Mesendoderm (in vitro differentiated cells): ENCODE measurements at regions not wholly inside any gene's neighbourhood (a gene's known extent, or its start where the extent isn't known, plus 50 kb on each side); places are given as distances from the start of the nearest gene placed in this dataset.
"Not testable (repeated sequence)": the region's sequence is repeated elsewhere in the genome, so short reads cannot be mapped to it uniquely, and the experiment has no call there.

Experiments
- DNase-seq: peaks from one replicate; pipeline ENCODE4 v3.0.0; 2013
- H2AK5ac ChIP-seq: 2 replicates; pipeline ENCODE4 v1.6.1; 2013; ENCODE audit warnings: low read length, inconsistent platforms
- H2BK120ac ChIP-seq: 2 replicates; pipeline ENCODE4 v1.6.1; 2013; ENCODE audit warnings: low read depth, mild to moderate bottlenecking, low read length, moderate library complexity, mixed read lengths
- H2BK15ac ChIP-seq: replicated peaks from 2 replicates; pipeline ENCODE4 v1.6.1; 2013; ENCODE audit warnings: low read depth, mild to moderate bottlenecking, moderate library complexity
- H2BK5ac ChIP-seq: 2 replicates; pipeline ENCODE4 v1.6.1; 2013; ENCODE audit warnings: low read length, inconsistent platforms
- H3K18ac ChIP-seq: 2 replicates; pipeline ENCODE4 v1.6.1; 2013; ENCODE audit warnings: mild to moderate bottlenecking, low read length, mixed read lengths
- H3K23ac ChIP-seq: one replicate; pipeline ENCODE4 v1.6.1; 2013; ENCODE audit warnings: low read length
- H3K27ac ChIP-seq: 2 replicates; pipeline ENCODE4 v1.5.1; 2013; ENCODE audit warnings: low read depth, mild to moderate bottlenecking, inconsistent platforms, low read length, moderate library complexity
- H3K27me3 ChIP-seq: 2 replicates; pipeline ENCODE4 v1.6.1; 2013; ENCODE audit warnings: low read length, control low read depth, mild to moderate bottlenecking, inconsistent platforms; ENCODE audit not compliant: insufficient read depth, poor library complexity
- H3K36me3 ChIP-seq: 2 replicates; pipeline ENCODE4 v1.6.1; 2013; ENCODE audit warnings: low read length, inconsistent platforms; ENCODE audit not compliant: control insufficient read depth, insufficient read depth
- H3K4ac ChIP-seq: one replicate; pipeline ENCODE4 v1.6.1; 2013; ENCODE audit warnings: low read depth, mild to moderate bottlenecking, low read length, moderate library complexity
- H3K4me1 ChIP-seq: 2 replicates; pipeline ENCODE4 v1.6.1; 2013; ENCODE audit warnings: low read depth, low read length, inconsistent platforms; ENCODE audit not compliant: control insufficient read depth
- H3K4me2 ChIP-seq: 2 replicates; pipeline ENCODE4 v1.6.1; 2013; ENCODE audit warnings: low read length
- H3K4me3 ChIP-seq: 2 replicates; pipeline ENCODE4 v1.5.1; 2013; ENCODE audit warnings: mild to moderate bottlenecking, low read length
- H3K56ac ChIP-seq: one replicate; pipeline ENCODE4 v1.6.1; 2013; ENCODE audit warnings: low read length
- H3K79me1 ChIP-seq: 2 replicates; pipeline ENCODE4 v1.6.1; 2013; ENCODE audit warnings: low read length, inconsistent platforms
- H3K79me2 ChIP-seq: 2 replicates; pipeline ENCODE4 v1.6.1; 2013; ENCODE audit warnings: mild to moderate bottlenecking, low read length; ENCODE audit not compliant: control insufficient read depth, insufficient read depth
- H3K9ac ChIP-seq: 2 replicates; pipeline ENCODE4 v1.6.1; 2013; ENCODE audit warnings: low read length, inconsistent platforms
- H4K5ac ChIP-seq: one replicate; pipeline ENCODE4 v1.6.1; 2013; ENCODE audit warnings: low read length
- H4K8ac ChIP-seq: one replicate; pipeline ENCODE4 v1.6.1; 2013; ENCODE audit warnings: low read depth, mild to moderate bottlenecking, control low read depth, low read length, moderate library complexity
- WGBS: extraction: QIAGEN DNeasy Blood & Tissue Kit; methylation state at CpG from one replicate; pipeline ENCODE4 v1.1.7; 2013; ENCODE audit warnings: low lambda C conversion rate, missing lambda C conversion rate; ENCODE audit not compliant: insufficient coverage; ENCODE audit errors: extremely low coverage; 5-methylcytosine and 5-hydroxymethylcytosine counted together

DNA sequence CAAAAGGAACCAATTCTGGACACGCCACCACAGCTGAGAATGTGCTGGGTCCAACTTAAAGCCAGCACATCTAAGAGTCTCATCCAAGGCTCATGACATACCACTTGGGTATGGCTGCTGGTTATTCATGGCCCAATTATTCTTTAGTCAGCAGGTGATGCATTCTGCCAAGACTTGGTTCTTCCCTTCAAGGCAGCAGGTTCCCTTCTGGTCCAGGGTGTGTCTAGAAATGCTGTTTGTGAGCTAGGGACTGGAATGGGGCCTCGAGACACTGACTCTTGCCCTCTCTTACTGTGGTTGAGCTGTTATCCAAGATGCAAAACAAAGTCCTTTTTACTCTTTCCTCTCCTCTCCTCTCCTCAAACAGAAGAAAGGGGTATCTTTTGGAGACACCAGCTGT lies 522.6 kb downstream of the HINT1 start:
- no CpG with 5 or more reads among the region's 2 CpGs for WGBS
- Histone ChIP-seq H3K9ac (no peak overlapping the region), H2AK5ac (no peak overlapping the region), H2BK120ac (no peak overlapping the region), H3K4me3 (no peak overlapping the region), H3K27ac (no peak overlapping the region), H3K79me2 (no peaks in the 10 kb centered on the region), H3K56ac (no peak overlapping the region), H2BK5ac (no peak overlapping the region), H3K4me2 (no peak overlapping the region), H3K23ac (no peak overlapping the region), H3K27me3 (no peaks in the 10 kb centered on the region), H4K5ac (no peak overlapping the region), H3K4ac (no peak overlapping the region), H2BK15ac (no peak overlapping the region), H3K79me1 (no peaks in the 10 kb centered on the region), H4K8ac (no peak overlapping the region), H3K4me1 (no peaks in the 10 kb centered on the region), H3K36me3 (no peaks in the 10 kb centered on the region), H3K18ac (no peak overlapping the region)
- no peak for DNase-seq

DNA sequence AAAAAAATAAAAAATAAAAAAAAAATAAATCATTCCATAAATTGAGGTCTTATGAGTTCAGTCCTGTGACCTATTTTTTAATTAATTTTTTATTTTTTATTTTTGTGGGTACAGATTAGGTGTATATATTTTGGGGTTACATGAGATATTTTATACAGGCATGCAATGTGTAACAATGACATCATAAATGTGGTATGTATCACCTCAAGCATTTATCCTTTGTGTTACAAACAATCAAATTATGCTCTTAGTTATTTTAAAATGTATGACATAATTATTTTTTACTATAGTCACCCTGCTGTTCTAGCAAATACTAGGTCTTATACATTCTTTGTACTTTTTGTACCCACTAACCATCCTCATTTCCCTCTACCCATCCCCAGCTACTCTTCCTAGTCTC lies 537.9 kb downstream of the HINT1 start:
- Histone ChIP-seq H3K27ac (no peak overlapping the region), H4K8ac (no peak overlapping the region), H2BK5ac (no peak overlapping the region), H3K79me2 (no peaks in the 10 kb centered on the region), H3K4ac (no peak overlapping the region), H3K23ac (no peak overlapping the region), H3K18ac (no peak overlapping the region), H2BK120ac (no peak overlapping the region), H3K4me3 (no peak overlapping the region), H3K9ac (no peak overlapping the region), H3K56ac (no peak overlapping the region), H3K36me3 (no peaks in the 10 kb centered on the region), H3K27me3 (no peaks in the 10 kb centered on the region), H3K4me1 (no peaks in the 10 kb centered on the region), H3K4me2 (no peak overlapping the region), H2AK5ac (no peak overlapping the region), H3K79me1 (no peaks in the 10 kb centered on the region), H4K5ac (no peak overlapping the region), H2BK15ac (no peak overlapping the region)
- DNase-seq, result no peak

DNA sequence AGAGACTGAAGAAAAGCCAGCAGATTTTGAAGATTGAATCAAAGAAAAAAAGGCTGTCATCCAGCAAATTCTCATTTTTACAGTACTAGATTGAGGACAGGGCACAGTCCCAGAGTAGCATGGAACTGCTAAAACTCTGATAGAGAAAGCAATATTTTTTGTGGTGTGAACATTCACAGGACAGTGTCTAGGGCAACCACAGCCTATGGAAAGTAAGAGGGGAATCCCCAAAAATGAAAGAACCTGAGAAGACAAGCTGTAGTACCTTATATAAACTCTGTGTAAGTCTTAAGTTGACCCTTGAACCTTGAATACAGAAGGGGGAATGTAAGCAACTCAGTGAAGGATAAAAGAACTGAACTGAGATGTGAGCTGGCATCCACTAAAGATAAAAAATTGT lies 540.3 kb downstream of the HINT1 start:
- H4K8ac ChIP-seq, result no peak overlapping the region

DNA sequence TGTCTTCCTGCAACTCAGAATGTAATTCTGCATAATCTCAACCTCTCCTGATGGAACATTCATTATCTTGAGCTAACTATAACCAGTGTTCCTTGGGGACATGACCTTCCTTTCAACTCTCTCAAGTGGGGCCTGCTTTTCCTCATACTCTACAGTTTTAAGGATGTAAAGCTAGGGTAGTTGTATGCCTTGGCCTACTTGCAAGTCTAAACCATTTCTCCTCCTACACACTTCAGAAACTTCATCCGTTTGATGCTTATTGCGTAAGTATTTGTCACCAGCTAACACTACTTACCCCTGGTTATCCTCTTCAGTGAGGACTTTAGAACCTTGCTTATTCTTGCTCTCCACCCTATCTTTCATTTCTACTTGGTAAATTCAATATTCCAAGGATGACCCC lies 548.9 kb downstream of the HINT1 start:
- Histone ChIP-seq H3K18ac (no peak overlapping the region), H3K4me2 (no peak overlapping the region), H2AK5ac (no peak overlapping the region), H3K27ac (no peak overlapping the region), H3K56ac (no peak overlapping the region), H3K23ac (no peak overlapping the region), H4K5ac (no peak overlapping the region), H2BK15ac (no peak overlapping the region), H3K36me3 (no peaks in the 10 kb centered on the region), H2BK120ac (no peak overlapping the region), H3K79me1 (no peaks in the 10 kb centered on the region), H4K8ac (no peak overlapping the region), H2BK5ac (no peak overlapping the region), H3K79me2 (no peaks in the 10 kb centered on the region), H3K9ac (no peak overlapping the region), H3K4me3 (no peak overlapping the region), H3K27me3 (no peaks in the 10 kb centered on the region), H3K4ac (no peak overlapping the region), H3K4me1 (no peaks in the 10 kb centered on the region)
- no CpG with 5 or more reads among the region's 2 CpGs for WGBS
- no peak for DNase-seq

More for the DNA sequence above, 540.3 kb downstream of the HINT1 start:
- Histone ChIP-seq H3K79me1 (no peaks in the 10 kb centered on the region), H3K27ac (no peak overlapping the region), H3K23ac (no peak overlapping the region), H2AK5ac (no peak overlapping the region), H3K4ac (no peak overlapping the region), H3K27me3 (no peaks in the 10 kb centered on the region), H3K79me2 (no peaks in the 10 kb centered on the region), H2BK5ac (no peak overlapping the region), H3K9ac (no peak overlapping the region), H2BK15ac (no peak overlapping the region), H2BK120ac (no peak overlapping the region), H4K5ac (no peak overlapping the region), H3K4me2 (no peak overlapping the region), H3K18ac (no peak overlapping the region), H3K56ac (no peak overlapping the region), H3K36me3 (no peaks in the 10 kb centered on the region), H3K4me1 (no peaks in the 10 kb centered on the region), H3K4me3 (no peak overlapping the region)
- no peak for DNase-seq

DNA sequence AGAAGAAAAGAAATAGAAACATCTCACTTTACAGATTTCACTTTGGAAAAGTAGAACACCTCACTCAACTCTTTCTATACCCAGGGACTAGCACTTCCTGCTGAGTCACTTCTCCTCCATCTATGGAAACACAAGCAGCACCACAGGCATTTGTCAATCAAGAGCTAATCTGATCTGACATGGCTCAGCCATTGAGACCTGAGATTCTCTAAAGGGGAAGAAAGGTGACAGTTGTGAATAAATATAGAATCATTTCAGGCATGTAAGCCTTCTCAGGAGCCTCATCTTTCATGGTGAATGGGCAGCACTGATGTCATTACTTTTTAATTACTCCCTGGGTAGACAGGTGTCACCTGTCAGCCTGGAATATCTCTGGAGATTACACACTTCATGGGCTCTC lies 559.8 kb downstream of the HINT1 start:
- H3K79me2 ChIP-seq, result no peaks in the 10 kb centered on the region
- no peak overlapping the region for H2BK5ac ChIP-seq
- H4K5ac ChIP-seq, result no peak overlapping the region
- no peak overlapping the region for H4K8ac ChIP-seq
- H3K4ac ChIP-seq, result no peak overlapping the region
- H3K23ac ChIP-seq, result no peak overlapping the region
- H3K4me3 ChIP-seq, result no peak overlapping the region
- no peak overlapping the region for H3K18ac ChIP-seq
- H3K9ac ChIP-seq, result no peak overlapping the region
- peak; percentile 76 for DNase-seq
- H3K79me1 ChIP-seq, result no peaks in the 10 kb centered on the region
- H3K27me3 ChIP-seq, result no peaks in the 10 kb centered on the region
- H2BK15ac ChIP-seq, result no peak overlapping the region
- H2BK120ac ChIP-seq, result no peak overlapping the region
- H3K27ac ChIP-seq, result no peak overlapping the region
- no peaks in the 10 kb centered on the region for H3K36me3 ChIP-seq
- H2AK5ac ChIP-seq, result no peak overlapping the region
- no peaks in the 10 kb centered on the region for H3K4me1 ChIP-seq
- no peak overlapping the region for H3K56ac ChIP-seq
- no peak overlapping the region for H3K4me2 ChIP-seq

DNA sequence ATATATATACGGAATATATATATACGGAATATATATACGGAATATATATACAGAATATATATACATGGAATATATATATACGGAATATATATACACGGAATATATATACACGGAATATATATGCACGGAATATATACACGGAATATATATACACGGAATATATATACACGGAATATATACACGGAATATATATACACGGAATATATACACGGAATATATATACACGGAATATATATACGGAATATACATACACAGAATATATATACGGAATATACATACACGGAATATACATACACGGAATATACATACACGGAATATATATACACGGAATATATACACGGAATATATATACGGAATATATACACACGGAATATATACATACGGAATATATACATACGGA lies 568.4 kb downstream of the HINT1 start:
- not testable (repeated sequence) for H4K5ac ChIP-seq, H3K4me3 ChIP-seq, DNase-seq, H3K23ac ChIP-seq, H2BK15ac ChIP-seq, H3K18ac ChIP-seq, H3K36me3 ChIP-seq, H2BK5ac ChIP-seq, H2BK120ac ChIP-seq, H3K79me1 ChIP-seq, H3K27ac ChIP-seq, H3K56ac ChIP-seq, H4K8ac ChIP-seq, H2AK5ac ChIP-seq, H3K9ac ChIP-seq, H3K27me3 ChIP-seq, H3K4me1 ChIP-seq, H3K4ac ChIP-seq, H3K79me2 ChIP-seq, H3K4me2 ChIP-seq
- no CpG with 5 or more reads among the region's 25 CpGs for WGBS
